ENCODE measurements at regions not wholly inside any gene's neighbourhood (a gene's known extent, or its start where the extent isn't known, plus 50 kb on each side); places are given as distances from the start of the nearest gene placed in this dataset.

- TF ChIP-seq POLR2AphosphoS5 (IDR thresholded peaks at IDR 0.05; ENCODE audit: low read depth, low read length) (no peak), TAF1 (IDR thresholded peaks at IDR 0.05; ENCODE audit: borderline replicate concordance, low read depth, low read length) (no peak), POLR2A (IDR thresholded peaks at IDR 0.05; ENCODE audit: low read depth, low read length) (no peak)
Observed at GRCh38 chr5:109558364-109558763, 131.4 kb upstream of the MAN2A1 start.
